A549 (cell line): ENCODE measurements at regions not wholly inside any gene's neighbourhood (a gene's known extent, or its start where the extent isn't known, plus 50 kb on each side); places are given as distances from the start of the nearest gene placed in this dataset.

Source experiments
- ATAC-seq, 2 experiments: fragments of 200-7000 bp in 1 of 2; fragments of >200 bp in 1 of 2; cut with Nextera tagmentation in 1 of 2; cut with Tn5 transposase in 1 of 2; 3 replicates each; pipeline versions ENCODE4 v1.8.0 to v1.9.1; 2018 to 2020; ENCODE audit warnings: mild to moderate bottlenecking in 1 of 2, moderate library complexity in 1 of 2
- CTCF ChIA-PET: fragments of 300-600 bp; sonication (Branson Sonifier 250); formaldehyde crosslinking; extraction: SDS; loops from one replicate; lab custom pipeline; 2021; ENCODE audit warnings: antibody characterized with exemption, inconsistent platforms; lab: Yijun Ruan, JAX
- POLR2A ChIA-PET: fragments of 350-600 bp; formaldehyde crosslinking; extraction: SDS; loops from one replicate; lab custom pipeline; 2021; ENCODE audit warnings: antibody characterized with exemption, inconsistent platforms; lab: Yijun Ruan, JAX
- DNase-seq, 2 experiments: peaks; one replicate each; pipeline versions ENCODE4 v3.0.0 to v3.0.0-alpha.2; 2011 to 2016; ENCODE audit warnings: low read depth in 1 of 2, low spot score in 1 of 2
- FAIRE-seq: peaks from 2 replicates; lab custom pipeline; 2011; peaks lifted over from hg19 to GRCh38; lab: Jason Lieb, UNC
- H3K27ac ChIP-seq, 2 experiments: fragments of >200 bp; sonication (Bioruptor Twin); formaldehyde crosslinking; 3 replicates each; pipeline ENCODE4 v1.5.1; 2016 to 2017
- H3K4me1 ChIP-seq: fragments of >200 bp; sonication (Bioruptor Twin); formaldehyde crosslinking; 3 replicates; pipeline ENCODE4 v1.6.1; 2016
- H3K4me2 ChIP-seq: fragments of >200 bp; sonication (Bioruptor Twin); formaldehyde crosslinking; 3 replicates; pipeline ENCODE4 v1.6.1; 2016
- H3K4me3 ChIP-seq: fragments of >200 bp; sonication (Bioruptor Twin); formaldehyde crosslinking; 3 replicates; pipeline ENCODE4 v1.5.1; 2016
- H3K9me3 ChIP-seq: fragments of >200 bp; sonication (Bioruptor Twin); formaldehyde crosslinking; 3 replicates; pipeline ENCODE4 v1.6.1; 2016
- BHLHE40 ChIP-seq: IDR thresholded peaks from 2 replicates; pipeline ENCODE4 v1.6.1; 2012; ENCODE audit warnings: low read depth, low read length, inconsistent platforms
- CEBPB ChIP-seq, 2 experiments: fragments of >200 bp in 1 of 2; sonication (Bioruptor Twin) in 1 of 2; formaldehyde crosslinking in 1 of 2; IDR thresholded peaks; 2 replicates each; pipeline ENCODE4 v1.6.1; 2012 to 2016
- CTCF ChIP-seq: fragments of >200 bp; sonication (Bioruptor Twin); formaldehyde crosslinking; IDR thresholded peaks from 3 replicates; pipeline ENCODE4 v1.5.1; 2016
- EHF ChIP-seq: fragments of 250-450 bp; sonication (Bioruptor Pico); IDR thresholded peaks from 2 replicates; pipeline ENCODE4 v1.5.0; 2020; ENCODE audit warnings: mild to moderate bottlenecking
- EHMT2 ChIP-seq: fragments of 200-600 bp; sonication (generic); IDR thresholded peaks from 2 replicates; pipeline ENCODE4 v1.6.1; 2016; ENCODE audit warnings: antibody characterized with exemption, low read depth, mild to moderate bottlenecking, moderate library complexity
- ESRRA ChIP-seq: fragments of 150-350 bp; IDR thresholded peaks from 2 replicates; pipeline ENCODE4 v1.6.1; 2014; ENCODE audit warnings: mild to moderate bottlenecking, low read length, borderline replicate concordance
- FOSL2 ChIP-seq, 2 experiments: fragments of 450-650 bp in 1 of 2; fragments of >200 bp in 1 of 2; sonication (Bioruptor Twin) in 1 of 2; formaldehyde crosslinking; IDR thresholded peaks; 2 replicates each; pipeline versions ENCODE4 v1.5.0 to v1.6.1; 2016 to 2020; ENCODE audit warnings: mild to moderate bottlenecking in 1 of 2, moderate library complexity in 1 of 2
- HDAC2 ChIP-seq: fragments of 200-600 bp; sonication (generic); IDR thresholded peaks from 2 replicates; pipeline ENCODE4 v1.6.1; 2016
- JUNB ChIP-seq: fragments of >200 bp; sonication (Bioruptor Twin); formaldehyde crosslinking; IDR thresholded peaks from 2 replicates; pipeline ENCODE4 v1.6.1; 2016
- KDM5A ChIP-seq: fragments of 200-600 bp; sonication (generic); IDR thresholded peaks from 2 replicates; pipeline ENCODE4 v1.6.1; 2016; ENCODE audit warnings: antibody characterized with exemption, mild to moderate bottlenecking
- MAX ChIP-seq: IDR thresholded peaks from 2 replicates; pipeline ENCODE4 v1.6.1; 2012
- TFCP2L1 ChIP-seq: fragments of 250-450 bp; sonication (Bioruptor Pico); IDR thresholded peaks from 2 replicates; pipeline ENCODE4 v1.5.0; 2021; ENCODE audit warnings: mild to moderate bottlenecking
- USF2 ChIP-seq: fragments of 450-650 bp; IDR thresholded peaks from 2 replicates; pipeline ENCODE4 v1.6.1; 2014; ENCODE audit warnings: antibody characterized with exemption
- ZFP36 ChIP-seq: fragments of 450-650 bp; IDR thresholded peaks from 2 replicates; pipeline ENCODE4 v1.6.1; 2014; ENCODE audit warnings: borderline replicate concordance; ENCODE audit not compliant: partially characterized antibody
- ZSCAN20 ChIP-seq: fragments of 250-450 bp; sonication (Bioruptor Pico); IDR thresholded peaks from 2 replicates; pipeline ENCODE4 v1.8.0; 2022; ENCODE audit warnings: mild to moderate bottlenecking, moderate library complexity
- WGBS: methylation state at CpG from one replicate; pipeline ENCODE4 v1.1.6; 2017; ENCODE audit errors: missing lambda C conversion rate; 5-methylcytosine and 5-hydroxymethylcytosine counted together
- TF ChIP-seq, protein P1 (sequence below): IDR thresholded peaks from 2 replicates; pipeline ENCODE4 v1.6.1; 2012
- TF ChIP-seq, protein P2 (sequence below): IDR thresholded peaks from 2 replicates; pipeline ENCODE4 v1.6.1; 2012; ENCODE audit warnings: low read depth, borderline replicate concordance
- TF ChIP-seq, protein P3 (sequence below): fragments of 250-450 bp; sonication (Bioruptor Pico); IDR thresholded peaks from 2 replicates; pipeline ENCODE4 v1.5.0; 2020; ENCODE audit warnings: low read depth, mild to moderate bottlenecking, moderate library complexity
- TF ChIP-seq, protein P4 (sequence below): fragments of 150-350 bp; IDR thresholded peaks from 2 replicates; pipeline ENCODE4 v1.6.1; 2014; ENCODE audit warnings: low read depth, mild to moderate bottlenecking, low read length

DNA sequence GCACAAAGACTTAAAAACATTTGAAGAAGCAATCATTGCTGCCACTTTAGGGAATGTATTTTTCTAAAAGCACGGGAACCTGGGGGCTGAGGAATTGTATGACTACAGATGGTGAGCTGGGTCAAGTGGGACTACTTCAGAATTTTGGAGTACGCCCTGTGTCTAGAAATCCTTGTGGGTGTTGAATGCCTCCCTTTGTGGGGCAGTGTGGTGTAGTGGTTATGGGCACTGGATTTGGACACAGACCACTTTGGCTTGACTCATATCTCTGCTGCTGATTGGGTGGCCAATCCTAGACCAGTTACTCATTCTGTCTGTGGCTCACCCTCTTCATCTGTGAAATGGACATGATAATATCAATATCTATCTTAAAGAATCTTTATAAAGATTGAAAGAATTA lies 155.0 kb upstream of the RPS6KA3 start (continued):
- TF ChIP-seq TFCP2L1 (CRISPR knock-in tag) (no peak), MAX (no peak)
- TF ChIP-seq, protein P1, sequence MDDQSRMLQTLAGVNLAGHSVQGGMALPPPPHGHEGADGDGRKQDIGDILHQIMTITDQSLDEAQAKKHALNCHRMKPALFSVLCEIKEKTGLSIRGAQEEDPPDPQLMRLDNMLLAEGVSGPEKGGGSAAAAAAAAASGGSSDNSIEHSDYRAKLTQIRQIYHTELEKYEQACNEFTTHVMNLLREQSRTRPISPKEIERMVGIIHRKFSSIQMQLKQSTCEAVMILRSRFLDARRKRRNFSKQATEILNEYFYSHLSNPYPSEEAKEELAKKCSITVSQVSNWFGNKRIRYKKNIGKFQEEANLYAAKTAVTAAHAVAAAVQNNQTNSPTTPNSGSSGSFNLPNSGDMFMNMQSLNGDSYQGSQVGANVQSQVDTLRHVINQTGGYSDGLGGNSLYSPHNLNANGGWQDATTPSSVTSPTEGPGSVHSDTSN = no peak
- TF ChIP-seq, protein P2, sequence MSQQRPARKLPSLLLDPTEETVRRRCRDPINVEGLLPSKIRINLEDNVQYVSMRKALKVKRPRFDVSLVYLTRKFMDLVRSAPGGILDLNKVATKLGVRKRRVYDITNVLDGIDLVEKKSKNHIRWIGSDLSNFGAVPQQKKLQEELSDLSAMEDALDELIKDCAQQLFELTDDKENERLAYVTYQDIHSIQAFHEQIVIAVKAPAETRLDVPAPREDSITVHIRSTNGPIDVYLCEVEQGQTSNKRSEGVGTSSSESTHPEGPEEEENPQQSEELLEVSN = no peak
- TF ChIP-seq, all 56 proteins: peak for 0

GRCh38 chrX:20421275-20421674 lies 154.6 kb upstream of the RPS6KA3 start:
- Histone ChIP-seq H3K9me3 (no peaks in the 10 kb centered on the region), H3K4me3 (no peak overlapping the region), H3K4me1 (no peaks in the 10 kb centered on the region), H3K4me2 (no peak overlapping the region), H3K27ac (no peak overlapping the region)
- 64% methylated on average over 2 of the region's 2 CpGs for WGBS
- POLR2A ChIA-PET = no interaction called here
- FAIRE-seq (no peak), ATAC-seq (no peak), DNase-seq (no peak)
- no peak for TF ChIP-seq CTCF
- TF ChIP-seq FOSL2 (IDR thresholded peaks at IDR 0.05) = no peak
- no peak for TF ChIP-seq FOSL2 (CRISPR knock-in tag; IDR thresholded peaks at IDR 0.05)
- no peak for TF ChIP-seq EHMT2
- TF ChIP-seq, protein P3, sequence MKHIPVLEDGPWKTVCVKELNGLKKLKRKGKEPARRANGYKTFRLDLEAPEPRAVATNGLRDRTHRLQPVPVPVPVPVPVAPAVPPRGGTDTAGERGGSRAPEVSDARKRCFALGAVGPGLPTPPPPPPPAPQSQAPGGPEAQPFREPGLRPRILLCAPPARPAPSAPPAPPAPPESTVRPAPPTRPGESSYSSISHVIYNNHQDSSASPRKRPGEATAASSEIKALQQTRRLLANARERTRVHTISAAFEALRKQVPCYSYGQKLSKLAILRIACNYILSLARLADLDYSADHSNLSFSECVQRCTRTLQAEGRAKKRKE (CRISPR knock-in tag) = no peak
- no peak for TF ChIP-seq JUNB
- TF ChIP-seq BHLHE40 = no peak
- no peak for TF ChIP-seq ZSCAN20 (CRISPR knock-in tag)
- TF ChIP-seq, protein P1 = no peak
- TF ChIP-seq KDM5A = no peak
- TF ChIP-seq, protein P4, sequence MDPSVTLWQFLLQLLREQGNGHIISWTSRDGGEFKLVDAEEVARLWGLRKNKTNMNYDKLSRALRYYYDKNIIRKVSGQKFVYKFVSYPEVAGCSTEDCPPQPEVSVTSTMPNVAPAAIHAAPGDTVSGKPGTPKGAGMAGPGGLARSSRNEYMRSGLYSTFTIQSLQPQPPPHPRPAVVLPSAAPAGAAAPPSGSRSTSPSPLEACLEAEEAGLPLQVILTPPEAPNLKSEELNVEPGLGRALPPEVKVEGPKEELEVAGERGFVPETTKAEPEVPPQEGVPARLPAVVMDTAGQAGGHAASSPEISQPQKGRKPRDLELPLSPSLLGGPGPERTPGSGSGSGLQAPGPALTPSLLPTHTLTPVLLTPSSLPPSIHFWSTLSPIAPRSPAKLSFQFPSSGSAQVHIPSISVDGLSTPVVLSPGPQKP = no peak
- no peak for TF ChIP-seq ZFP36
- TF ChIP-seq HDAC2 = no peak
- TF ChIP-seq EHF = no peak
- TF ChIP-seq USF2 = no peak
- TF ChIP-seq ESRRA = no peak
- no peak for TF ChIP-seq CEBPB (IDR thresholded peaks at IDR 0.05)
- CTCF ChIA-PET = interaction anchor here (0.8 kb wide), 1 partner anchor 10 kb away, joined by 3 read pairs; no protein-coding TSS in a partner anchor
